Memory B cell (primary cell): ENCODE measurements at regions not wholly inside any gene's neighbourhood (a gene's known extent, or its start where the extent isn't known, plus 50 kb on each side); places are given as distances from the start of the nearest gene placed in this dataset.
A peak's percentile ranks its signal among the peaks of the same experiment; 100 is the strongest.

ENCODE experiments used
- ATAC-seq: fragments of 150-1000 bp; cut with Tn5 transposase; 2 replicates; pipeline ENCODE4 v1.10.0; 2021; ENCODE audit warnings: low read depth, mild to moderate bottlenecking, moderate library complexity
- DNase-seq, 2 donors: peaks; one replicate each; pipeline ENCODE4 v3.0.0; 2022; ENCODE audit warnings: low spot score in 2 of 2
- H3K27ac Mint-ChIP-seq: one replicate; pipeline ENCODE4 v1.8.0; 2022; ENCODE audit warnings: mild to moderate bottlenecking, moderate library complexity, mixed read lengths
- H3K27me3 Mint-ChIP-seq: one replicate; pipeline ENCODE4 v1.8.0; 2022; ENCODE audit warnings: mixed read lengths
- H3K36me3 Mint-ChIP-seq: one replicate; pipeline ENCODE4 v1.8.0; 2022; ENCODE audit warnings: mild to moderate bottlenecking, mixed read lengths
- H3K4me1 Mint-ChIP-seq: one replicate; pipeline ENCODE4 v1.8.0; 2022; ENCODE audit warnings: mixed read lengths
- H3K4me3 Mint-ChIP-seq: one replicate; pipeline ENCODE4 v1.8.0; 2022; ENCODE audit warnings: mild to moderate bottlenecking, moderate library complexity, mixed read lengths
- H3K9me3 Mint-ChIP-seq: one replicate; pipeline ENCODE4 v1.8.0; 2022; ENCODE audit warnings: mixed read lengths

DNA sequence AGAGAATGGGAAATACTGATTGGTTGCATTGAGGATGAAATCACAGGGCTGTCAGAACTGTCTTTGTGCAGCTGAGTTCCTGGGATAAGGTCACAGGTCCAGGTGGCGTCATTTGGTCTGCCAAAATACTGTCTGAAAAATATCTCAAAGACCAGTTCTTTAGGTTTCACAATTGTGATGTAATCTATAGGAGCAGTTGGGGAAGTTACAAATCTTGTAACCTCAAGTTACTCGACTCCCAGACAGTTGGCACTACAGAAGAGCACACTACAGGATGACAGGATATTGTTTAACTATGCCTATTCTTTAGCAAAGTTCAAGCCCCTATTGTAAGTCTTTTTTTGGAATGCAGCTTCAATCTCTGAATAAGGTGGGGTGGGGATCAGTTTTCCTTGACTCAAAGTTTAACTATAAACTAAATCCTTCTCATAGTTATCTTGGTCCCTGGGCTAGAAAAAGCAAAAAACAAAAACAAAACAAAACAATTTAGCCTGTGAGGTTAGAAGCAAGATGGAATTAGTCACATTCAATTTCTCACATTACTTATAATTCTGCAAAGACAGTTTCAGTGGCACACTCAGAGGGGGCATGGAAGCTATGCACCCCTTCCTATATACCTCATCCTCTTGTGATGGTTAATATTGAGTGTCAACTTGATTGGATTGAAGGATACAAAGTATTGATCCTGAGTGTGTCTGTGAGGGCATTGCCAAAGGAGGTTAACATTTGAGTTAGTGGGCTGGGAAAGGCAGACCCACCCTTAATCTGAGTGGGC, 276.0 kb downstream of the AUH start:
- ATAC-seq (no peak), DNase-seq (no peak)
- Mint-ChIP-seq H3K27ac (no peak overlapping the region), H3K4me1 (no peaks in the 10 kb centered on the region), H3K36me3 (no peaks in the 10 kb centered on the region), H3K27me3 (no peaks in the 10 kb centered on the region), H3K9me3 (no peaks in the 10 kb centered on the region), H3K4me3 (no peak overlapping the region)

GRCh38 chr9:91086657-91087461, 274.9 kb downstream of the AUH start:
- H3K27me3 Mint-ChIP-seq, result no peaks in the 10 kb centered on the region
- H3K36me3 Mint-ChIP-seq, result no peaks in the 10 kb centered on the region
- H3K4me3 Mint-ChIP-seq, result no peak overlapping the region
- no peak for ATAC-seq
- DNase-seq, result no peak
- no peak overlapping the region for H3K27ac Mint-ChIP-seq
- H3K4me1 Mint-ChIP-seq, result no peaks in the 10 kb centered on the region
- no peaks in the 10 kb centered on the region for H3K9me3 Mint-ChIP-seq

GRCh38 chr9:91087462-91087759, 274.3 kb downstream of the AUH start:
- Mint-ChIP-seq H3K4me1 (no peaks in the 10 kb centered on the region), H3K27ac (no peak overlapping the region), H3K27me3 (no peaks in the 10 kb centered on the region), H3K36me3 (no peaks in the 10 kb centered on the region), H3K9me3 (no peaks in the 10 kb centered on the region), H3K4me3 (no peak overlapping the region)
- ATAC-seq, result no peak
- no peak for DNase-seq

DNA sequence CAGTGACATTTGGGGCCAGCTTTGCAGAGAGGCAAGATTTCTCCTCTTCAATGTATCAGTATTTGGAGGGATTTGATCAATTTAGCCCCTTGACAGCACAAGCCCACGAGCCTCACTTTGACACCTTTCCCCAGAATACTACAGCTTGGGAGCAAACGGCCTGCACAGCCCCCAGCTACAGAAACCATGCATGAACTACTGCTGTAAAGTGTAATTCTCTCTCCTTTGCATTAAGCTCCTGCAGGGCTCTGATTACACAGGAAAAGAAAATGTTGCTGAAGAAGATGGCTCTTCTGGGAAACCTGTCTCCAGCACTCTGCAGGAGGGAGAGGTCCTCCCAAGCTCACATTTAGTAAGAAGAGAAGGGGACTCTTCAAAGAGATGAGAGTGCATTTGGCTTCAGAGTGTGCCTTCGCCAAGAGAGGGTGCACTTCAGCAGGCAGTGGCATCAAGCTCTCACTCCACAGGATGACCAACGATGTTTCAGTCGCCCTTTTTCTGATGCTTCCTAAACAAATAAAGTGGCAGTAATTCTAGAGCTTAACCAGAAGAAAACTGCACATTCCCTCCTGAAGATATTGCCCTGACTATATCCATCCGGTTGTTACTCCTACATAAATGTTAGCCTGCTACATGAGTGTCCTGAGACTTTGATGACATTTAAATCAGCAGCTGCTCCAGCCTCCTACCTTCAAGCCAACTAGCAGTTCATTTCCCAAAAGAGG, 272.2 kb downstream of the AUH start:
- no peak overlapping the region for H3K27ac Mint-ChIP-seq
- H3K36me3 Mint-ChIP-seq, result peaks cover 5% of the 10 kb centered on the region
- H3K4me3 Mint-ChIP-seq, result no peak overlapping the region
- H3K4me1 Mint-ChIP-seq, result peaks cover 2% of the 10 kb centered on the region
- H3K9me3 Mint-ChIP-seq, result peaks cover 7% of the 10 kb centered on the region
- DNase-seq (peak in 1 of 2 donors; percentile 9), ATAC-seq (peak; percentile 53)
- H3K27me3 Mint-ChIP-seq, result no peaks in the 10 kb centered on the region

DNA sequence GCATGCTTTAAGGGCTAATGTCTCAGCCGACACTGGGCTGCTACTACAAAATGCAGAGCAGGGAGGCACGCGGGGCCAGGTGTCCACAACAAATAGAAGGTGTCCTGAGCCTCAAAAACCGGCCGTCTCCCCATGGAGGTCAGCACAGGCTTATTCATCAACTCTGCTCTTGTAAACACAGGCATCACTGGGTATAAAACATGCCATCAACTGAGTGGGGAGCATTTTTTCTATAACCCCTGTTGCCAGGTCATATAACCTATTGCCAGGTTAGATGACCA, 271.6 kb downstream of the AUH start:
- Mint-ChIP-seq H3K9me3 (peaks cover 9% of the 10 kb centered on the region), H3K27ac (no peak overlapping the region), H3K27me3 (no peaks in the 10 kb centered on the region), H3K36me3 (peaks cover 5% of the 10 kb centered on the region), H3K4me1 (peaks cover 2% of the 10 kb centered on the region), H3K4me3 (no peak overlapping the region)
- ATAC-seq, result no peak
- no peak for DNase-seq

- Mint-ChIP-seq H3K4me1 (peaks cover 2% of the 10 kb centered on the region), H3K36me3 (peaks cover 5% of the 10 kb centered on the region), H3K27ac (no peak overlapping the region), H3K27me3 (no peaks in the 10 kb centered on the region), H3K9me3 (peaks cover 10% of the 10 kb centered on the region), H3K4me3 (no peak overlapping the region)
- DNase-seq (no peak), ATAC-seq (no peak)
Measured at GRCh38 chr9:91092214-91092613, 269.5 kb downstream of the AUH start.

DNA sequence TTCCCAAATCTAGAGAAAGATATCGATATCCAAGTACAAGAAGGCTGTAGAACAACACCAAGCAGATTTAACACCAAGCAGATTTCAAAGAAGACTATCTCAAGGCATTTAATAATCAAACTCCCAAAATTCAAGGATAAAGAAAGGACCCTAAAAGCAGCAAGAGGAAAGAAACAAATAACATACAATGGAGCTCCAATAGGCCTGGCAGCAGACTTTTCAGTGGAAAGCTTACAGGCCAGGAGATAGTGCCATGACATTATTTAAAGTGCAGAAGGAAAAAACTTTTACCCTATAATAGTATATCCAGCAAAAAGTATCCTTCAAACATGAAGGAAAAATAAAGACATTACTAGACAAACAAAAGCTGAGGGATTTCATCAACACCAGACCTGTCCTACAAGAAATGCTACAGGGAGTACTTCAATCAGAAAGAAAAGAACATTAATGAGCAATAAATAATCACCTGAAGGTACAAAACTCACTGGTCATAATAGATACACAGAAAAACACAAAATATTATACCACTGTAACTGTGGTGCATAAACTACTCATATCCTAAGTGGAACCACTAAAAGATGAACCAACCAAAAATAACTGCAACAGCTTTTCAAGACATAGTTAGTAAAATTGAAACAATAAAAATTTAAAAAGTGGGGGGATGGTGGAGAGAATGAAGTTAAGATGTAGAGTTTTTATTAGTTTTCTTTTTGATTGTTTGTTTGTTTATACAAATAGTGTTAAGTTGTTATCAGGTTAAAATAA, 267.2 kb downstream of the AUH start:
- no peaks in the 10 kb centered on the region for H3K27me3 Mint-ChIP-seq
- H3K4me3 Mint-ChIP-seq, result no peak overlapping the region
- no peak overlapping the region for H3K27ac Mint-ChIP-seq
- peaks cover 5% of the 10 kb centered on the region for H3K4me1 Mint-ChIP-seq
- peaks cover 10% of the 10 kb centered on the region for H3K9me3 Mint-ChIP-seq
- peaks cover 5% of the 10 kb centered on the region for H3K36me3 Mint-ChIP-seq
- no peak for DNase-seq
- ATAC-seq, result no peak

DNA sequence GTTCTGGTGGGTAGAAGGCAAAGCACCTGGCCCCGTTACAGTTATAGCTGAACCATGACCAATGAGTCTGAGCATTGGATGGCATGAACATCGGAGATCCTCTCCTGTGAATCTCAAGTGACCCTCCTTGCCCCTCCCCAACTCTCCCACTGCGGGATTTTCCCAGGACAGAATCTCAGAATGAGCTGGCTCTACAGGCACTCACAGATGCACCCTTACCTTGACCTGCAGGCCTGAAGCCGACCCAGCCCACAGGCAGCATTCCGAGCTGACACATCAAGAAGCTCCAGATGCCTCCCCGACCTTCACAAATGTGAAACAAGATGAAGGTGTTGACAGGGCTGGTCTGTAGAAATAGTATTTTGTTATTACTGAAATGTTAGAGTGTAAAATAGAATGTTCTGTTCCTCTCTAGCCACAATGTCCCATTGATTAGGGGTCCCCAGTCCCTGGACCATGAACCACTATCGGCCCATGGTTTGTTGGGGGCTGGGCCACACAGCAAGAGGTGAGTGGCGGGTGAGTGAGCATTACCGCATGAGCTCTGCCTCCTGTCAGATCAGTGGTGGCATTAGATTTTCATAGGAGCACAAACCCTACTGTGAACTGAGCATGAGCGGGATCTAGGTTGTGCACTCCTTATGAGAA, 263.4 kb downstream of the AUH start:
- DNase-seq, result no peak
- H3K36me3 Mint-ChIP-seq, result peaks cover 5% of the 10 kb centered on the region
- no peak overlapping the region for H3K4me3 Mint-ChIP-seq
- peaks cover 10% of the 10 kb centered on the region for H3K9me3 Mint-ChIP-seq
- ATAC-seq, result no peak
- H3K27ac Mint-ChIP-seq, result no peak overlapping the region
- peaks cover 25% of the 10 kb centered on the region for H3K4me1 Mint-ChIP-seq
- H3K27me3 Mint-ChIP-seq, result peaks cover 2% of the 10 kb centered on the region

DNA sequence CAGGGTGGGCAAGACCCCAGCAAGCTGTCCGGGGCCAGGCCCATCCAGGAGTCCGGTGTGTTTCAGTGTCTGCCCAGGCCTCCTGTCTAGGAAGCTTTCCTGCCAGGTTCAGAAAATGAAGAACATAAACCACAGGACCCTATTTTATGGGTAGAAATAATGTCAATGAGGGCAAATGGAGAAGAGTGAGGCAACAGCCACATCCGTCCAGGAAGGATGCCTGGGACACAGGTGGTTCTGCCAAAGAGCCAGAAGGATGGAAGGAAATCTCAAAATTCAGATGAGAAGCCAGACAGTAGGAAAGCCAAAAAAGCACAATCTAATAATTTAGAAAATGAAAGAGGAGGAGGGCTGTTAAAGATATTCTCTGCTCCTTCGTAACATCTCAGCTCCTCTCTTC, 262.3 kb downstream of the AUH start:
- H3K4me3 Mint-ChIP-seq, result no peak overlapping the region
- DNase-seq, result no peak
- peaks cover 25% of the 10 kb centered on the region for H3K4me1 Mint-ChIP-seq
- H3K27ac Mint-ChIP-seq, result no peak overlapping the region
- H3K27me3 Mint-ChIP-seq, result peaks cover 2% of the 10 kb centered on the region
- H3K36me3 Mint-ChIP-seq, result no peaks in the 10 kb centered on the region
- peaks cover 4% of the 10 kb centered on the region for H3K9me3 Mint-ChIP-seq
- no peak for ATAC-seq

- Mint-ChIP-seq H3K9me3 (peaks cover 1% of the 10 kb centered on the region), H3K4me3 (no peak overlapping the region), H3K27ac (no peak overlapping the region), H3K27me3 (peaks cover 2% of the 10 kb centered on the region), H3K36me3 (no peaks in the 10 kb centered on the region), H3K4me1 (peaks cover 25% of the 10 kb centered on the region)
- DNase-seq (no peak), ATAC-seq (no peak)
Measured at GRCh38 chr9:91100878-91101450, 260.8 kb downstream of the AUH start.

GRCh38 chr9:91101611-91102168, 260.0 kb downstream of the AUH start:
- ATAC-seq (peak; percentile 90), DNase-seq (peak in 1 of 2 donors; percentile 16)
- Mint-ChIP-seq H3K4me3 (no peak overlapping the region), H3K4me1 (peaks cover 25% of the 10 kb centered on the region), H3K36me3 (no peaks in the 10 kb centered on the region), H3K27ac (no peak overlapping the region), H3K9me3 (peaks cover 1% of the 10 kb centered on the region), H3K27me3 (peaks cover 2% of the 10 kb centered on the region)

DNA sequence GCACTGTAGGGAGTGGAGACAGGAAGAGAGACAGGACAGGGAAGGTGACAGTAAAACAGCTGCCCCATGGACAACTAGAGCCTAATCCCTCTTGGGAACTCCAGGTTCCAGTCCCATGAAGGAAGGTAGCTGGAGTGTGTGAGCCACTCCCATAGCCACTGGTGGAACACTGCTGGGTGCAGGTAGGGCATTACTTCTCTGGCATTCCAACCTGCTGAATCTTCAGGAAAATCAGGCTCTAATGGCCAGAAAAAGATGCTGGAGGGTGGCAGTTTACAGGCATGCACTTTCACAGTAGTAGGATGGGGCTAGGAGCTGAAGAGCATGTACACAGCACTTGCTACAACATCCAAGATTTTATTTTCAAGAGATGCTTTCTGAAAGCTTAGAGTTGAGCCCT, 259.4 kb downstream of the AUH start:
- no peak for ATAC-seq
- H3K4me3 Mint-ChIP-seq, result no peak overlapping the region
- H3K27me3 Mint-ChIP-seq, result peaks cover 2% of the 10 kb centered on the region
- no peak for DNase-seq
- no peak overlapping the region for H3K27ac Mint-ChIP-seq
- no peaks in the 10 kb centered on the region for H3K36me3 Mint-ChIP-seq
- no peaks in the 10 kb centered on the region for H3K9me3 Mint-ChIP-seq
- H3K4me1 Mint-ChIP-seq, result peaks cover 25% of the 10 kb centered on the region

DNA sequence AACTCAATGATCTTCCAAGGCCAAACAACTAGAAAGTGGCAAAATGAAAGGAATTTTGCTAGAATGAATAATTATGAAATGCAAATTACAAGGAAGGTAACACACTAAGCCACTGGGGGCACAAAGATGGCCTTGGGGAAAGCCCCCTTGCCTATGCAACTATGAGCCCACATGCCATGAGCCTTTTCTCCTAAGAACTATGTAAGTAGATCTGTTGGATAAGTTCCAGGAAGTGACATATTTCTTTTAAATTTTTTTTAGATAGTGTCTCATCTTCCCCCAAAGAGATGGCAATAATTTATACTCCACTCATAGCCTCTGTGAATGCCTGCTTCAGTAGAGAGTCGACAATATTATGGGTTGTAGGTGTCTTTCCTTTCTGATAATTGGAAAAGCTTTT, 257.8 kb downstream of the AUH start:
- no peak overlapping the region for H3K4me3 Mint-ChIP-seq
- peaks cover 2% of the 10 kb centered on the region for H3K27me3 Mint-ChIP-seq
- H3K9me3 Mint-ChIP-seq, result no peaks in the 10 kb centered on the region
- ATAC-seq (no peak), DNase-seq (no peak)
- H3K27ac Mint-ChIP-seq, result no peak overlapping the region
- peaks cover 25% of the 10 kb centered on the region for H3K4me1 Mint-ChIP-seq
- no peaks in the 10 kb centered on the region for H3K36me3 Mint-ChIP-seq
